HG02798 (cell line): ENCODE measurements at regions not wholly inside any gene's neighbourhood (a gene's known extent, or its start where the extent isn't known, plus 50 kb on each side); places are given as distances from the start of the nearest gene placed in this dataset.

Experiments
- ATAC-seq: cut with Tn5 transposase; IDR thresholded peaks from one replicate; pipeline ENCODE4 v1.9.1; 2021; ENCODE audit warnings: mild to moderate bottlenecking; ENCODE audit not compliant: unreplicated experiment, poor library complexity

DNA sequence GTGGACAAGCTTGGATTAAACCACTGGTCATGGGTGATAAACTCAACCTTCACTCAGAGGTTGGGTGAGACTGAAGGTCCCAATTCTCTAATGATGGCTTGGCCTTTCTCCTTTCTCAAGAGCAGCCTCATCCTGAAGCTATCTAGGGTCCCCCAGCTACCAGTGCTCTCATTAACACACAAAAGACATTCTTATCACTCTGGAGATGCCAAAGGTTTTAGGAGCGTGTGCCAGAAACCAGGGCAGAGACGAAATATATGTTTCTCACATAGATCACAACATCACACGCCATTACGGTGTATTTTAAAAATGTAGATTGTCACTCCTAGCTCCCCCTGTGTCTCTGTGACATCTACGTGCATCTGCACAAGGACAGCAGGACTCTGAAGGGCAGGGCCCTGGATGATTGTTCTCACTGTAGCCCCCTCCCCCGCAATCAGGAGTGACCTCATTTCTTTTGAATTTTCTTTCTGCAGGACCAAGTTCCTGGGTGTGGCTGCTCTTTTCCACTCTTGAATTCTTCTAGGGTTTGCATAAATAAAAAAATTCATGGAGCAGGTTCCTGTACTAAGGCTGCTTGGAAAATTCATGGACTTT lies 311.3 kb downstream of the GADD45G start:
- no peak for ATAC-seq

DNA sequence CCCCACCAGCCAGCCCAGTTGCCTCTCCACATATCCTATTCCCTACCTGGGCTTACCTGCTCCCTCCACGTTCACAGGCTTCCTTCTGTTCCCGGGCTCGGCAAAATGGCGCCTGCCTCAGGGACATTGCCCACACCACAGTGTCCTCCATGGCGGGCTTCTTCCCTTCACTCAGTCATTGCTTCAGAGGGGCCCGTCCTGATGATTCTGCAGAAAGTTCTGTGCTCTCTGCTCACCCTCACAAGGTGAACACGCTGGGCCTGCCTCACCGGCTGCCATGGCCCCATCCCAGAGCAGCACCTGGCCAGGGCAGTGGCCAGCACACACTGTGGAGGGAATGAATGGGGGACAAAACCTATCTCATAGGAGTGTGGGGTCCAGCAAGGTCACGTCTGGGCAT lies 313.0 kb downstream of the GADD45G start:
- no peak for ATAC-seq

DNA sequence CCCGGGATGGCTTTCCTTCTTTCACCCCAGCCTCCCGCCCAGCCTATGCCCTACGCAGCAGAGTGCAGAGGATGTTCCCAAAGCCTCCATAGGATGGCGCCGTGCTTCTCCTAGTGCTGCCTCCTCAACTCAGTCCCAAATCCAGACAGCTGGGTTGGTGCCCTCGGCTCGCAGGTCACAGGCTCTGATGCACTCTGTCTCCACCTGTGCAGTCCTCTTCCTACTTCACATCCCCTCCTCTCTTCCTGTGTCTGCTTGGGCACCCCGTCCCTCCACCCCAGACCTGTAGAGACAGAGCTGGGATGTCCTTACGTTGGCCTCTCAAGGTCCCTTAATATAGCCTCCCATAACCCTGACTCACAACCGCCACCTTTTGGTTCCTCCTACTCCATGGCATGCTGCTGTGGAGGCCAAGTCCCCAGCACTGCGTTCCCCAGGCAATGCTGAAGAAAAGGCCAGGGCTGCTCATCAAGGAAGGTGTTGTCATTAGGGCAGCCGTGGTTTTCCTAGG lies 314.4 kb downstream of the GADD45G start:
- ATAC-seq: no peak

DNA sequence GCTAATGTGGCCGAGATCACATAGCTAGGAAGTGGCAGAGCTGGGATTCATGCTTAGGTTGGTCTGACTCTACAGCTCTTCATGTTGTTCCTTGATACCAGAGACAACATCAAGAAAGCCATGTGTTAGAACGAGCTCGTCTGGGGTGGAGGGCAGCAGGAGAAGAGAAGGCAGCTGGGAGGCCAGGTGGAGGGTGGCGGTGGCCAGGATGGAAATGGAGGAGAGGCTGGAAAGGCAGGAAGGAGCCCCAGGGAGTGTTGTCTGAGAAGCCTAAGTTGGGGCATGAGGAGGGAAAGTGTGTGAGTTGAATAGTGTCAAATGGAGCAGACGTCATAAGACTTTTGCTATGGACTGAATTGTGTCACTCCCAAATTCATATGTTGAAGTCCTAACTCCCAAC lies 315.3 kb downstream of the GADD45G start:
- ATAC-seq: no peak

DNA sequence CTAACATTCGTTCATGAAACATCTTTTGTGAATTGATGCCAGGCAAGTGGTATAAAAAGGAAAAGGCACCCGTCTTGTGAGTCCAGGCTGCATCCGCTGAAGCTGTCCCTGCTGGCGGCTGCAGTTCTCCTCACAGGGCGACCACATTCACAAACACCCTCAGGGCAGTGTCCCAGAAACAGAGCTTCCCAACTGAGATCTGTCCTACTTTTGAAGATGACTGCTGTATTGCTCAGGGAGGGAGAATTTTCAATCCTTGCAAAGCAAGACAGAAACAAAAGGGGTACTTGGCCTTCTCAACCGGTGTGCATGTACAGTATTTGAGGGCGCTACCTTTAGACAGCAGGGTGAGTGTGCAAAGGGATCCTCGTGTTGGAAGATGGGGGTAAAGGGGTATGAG lies 316.1 kb downstream of the GADD45G start:
- no peak for ATAC-seq

DNA sequence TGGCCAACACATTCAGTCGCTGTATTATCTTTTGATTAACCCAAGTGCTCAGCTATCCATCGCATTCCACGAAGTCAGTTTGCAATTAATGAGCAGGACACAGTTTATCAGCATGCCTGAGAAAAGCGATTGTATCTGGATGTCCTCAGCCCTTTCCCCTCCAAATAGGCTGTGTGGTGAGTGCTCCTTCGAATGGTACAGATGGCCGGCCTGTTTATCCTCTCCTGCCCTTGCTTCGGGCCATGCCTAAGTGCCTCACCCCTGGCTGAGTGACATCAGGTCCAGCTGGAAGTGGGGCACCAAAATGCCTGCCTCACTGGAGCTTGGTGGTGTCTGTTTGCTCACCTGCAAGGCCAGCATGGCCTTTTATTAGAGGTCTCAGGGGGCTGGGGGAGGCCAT lies 317.3 kb downstream of the GADD45G start:
- ATAC-seq: no peak

DNA sequence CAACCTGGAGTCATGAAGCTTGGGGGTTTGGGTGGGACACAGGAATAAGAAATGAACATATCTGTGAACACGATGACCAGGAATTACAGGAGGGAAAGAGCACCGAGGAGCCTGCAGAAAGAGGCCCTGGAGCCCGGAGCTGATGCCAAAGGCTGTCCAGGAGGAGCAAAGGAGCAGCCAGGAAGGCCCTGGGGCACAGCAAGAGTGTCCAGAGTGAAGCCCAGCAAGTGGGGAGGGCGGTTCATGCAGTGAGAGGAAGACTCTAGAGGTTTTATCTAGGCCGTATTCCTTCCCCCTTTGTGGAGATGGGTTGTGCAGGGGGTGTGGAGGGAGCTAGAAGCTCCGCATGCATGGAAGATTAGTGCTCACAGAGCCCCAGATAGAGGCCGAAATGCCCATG lies 318.4 kb downstream of the GADD45G start:
- no peak for ATAC-seq

DNA sequence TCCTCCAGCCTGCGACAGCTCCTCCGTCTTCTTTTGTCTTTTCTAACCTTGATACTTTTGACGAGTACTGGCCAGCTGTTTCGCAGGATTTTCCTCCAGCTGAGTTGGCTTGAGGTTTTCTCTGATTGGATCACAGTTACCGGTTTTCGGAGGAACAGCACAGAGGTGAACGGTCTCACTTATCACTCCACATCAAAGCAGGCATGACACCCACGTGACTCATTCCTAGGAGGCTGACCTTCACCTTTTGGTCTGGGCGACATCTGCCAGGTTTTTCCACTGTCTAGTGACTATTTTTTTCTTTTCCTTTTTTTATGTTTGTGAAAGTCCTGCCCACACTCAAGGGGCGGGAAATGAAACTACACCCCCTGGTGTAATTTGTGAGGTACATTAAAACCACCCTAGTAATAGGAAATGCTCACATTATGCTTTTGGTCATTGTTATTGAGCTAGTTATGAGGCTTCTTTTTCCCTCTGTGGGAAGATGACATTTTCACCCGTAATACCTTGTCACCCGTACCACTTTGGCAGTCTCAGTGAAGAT lies 319.2 kb downstream of the GADD45G start:
- no peak for ATAC-seq

DNA sequence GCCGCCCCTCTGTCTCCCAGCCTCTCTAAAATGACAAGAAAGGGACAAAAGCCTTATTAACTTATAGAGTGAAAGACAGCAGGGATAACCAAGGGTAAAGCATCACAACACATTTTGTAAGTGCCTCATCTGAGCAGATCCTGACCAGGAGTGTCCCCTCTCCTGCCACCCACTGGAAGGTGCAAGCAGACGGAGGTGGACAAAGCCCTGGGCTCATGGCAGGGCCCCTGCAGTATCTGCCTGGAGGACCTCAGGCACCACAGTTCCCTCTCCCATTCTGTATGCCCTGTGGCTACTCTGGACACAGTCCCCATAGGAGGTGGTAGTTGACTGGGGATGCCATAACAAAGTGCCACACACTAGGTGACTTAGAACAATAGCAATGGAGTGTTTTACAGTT lies 319.8 kb downstream of the GADD45G start:
- no peak for ATAC-seq

DNA sequence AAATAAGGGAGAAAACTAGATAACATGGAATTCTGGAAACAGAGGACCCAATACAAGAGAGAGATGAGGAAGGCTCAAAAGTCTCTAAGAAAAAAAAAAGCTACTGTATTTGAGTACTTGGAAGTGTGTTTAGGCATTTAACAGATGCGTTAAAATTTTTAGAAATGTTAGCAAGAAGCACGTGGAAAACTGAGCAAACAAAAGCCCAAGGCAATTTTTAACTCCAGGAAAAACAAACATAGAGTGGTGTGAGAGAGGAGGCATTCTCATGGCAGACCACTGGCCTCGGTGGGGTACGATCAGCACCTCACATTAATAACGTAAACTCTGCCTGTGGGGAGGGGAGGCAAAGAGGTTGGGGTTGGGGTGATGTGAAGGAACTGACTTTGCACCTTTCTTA lies 321.4 kb downstream of the GADD45G start:
- no peak for ATAC-seq

DNA sequence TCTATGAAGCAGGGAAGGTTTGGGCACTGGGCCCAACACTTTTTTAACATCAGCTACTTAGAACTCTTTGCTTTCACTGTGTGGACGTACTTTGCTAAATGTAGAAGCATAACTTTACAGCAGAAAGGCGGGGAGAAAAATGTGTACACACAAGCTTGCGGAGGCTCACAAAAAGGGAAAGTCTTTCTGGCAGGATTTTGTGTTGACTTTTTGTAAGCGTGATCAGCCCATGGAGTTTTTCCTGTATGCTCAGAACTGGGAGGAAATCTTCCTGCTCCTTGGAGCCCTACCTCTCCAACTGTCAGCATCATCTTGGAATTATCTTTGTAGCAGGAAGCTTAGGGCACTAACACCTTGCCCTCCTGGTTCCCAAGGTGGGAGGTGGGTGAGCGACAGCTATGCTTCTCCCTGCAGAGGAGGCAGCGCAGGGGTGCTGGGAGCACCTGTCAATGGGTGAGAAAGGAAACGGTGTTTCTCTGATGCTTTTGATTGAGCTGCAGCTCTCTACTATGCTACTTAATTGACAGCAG lies 321.9 kb downstream of the GADD45G start:
- ATAC-seq: no peak

DNA sequence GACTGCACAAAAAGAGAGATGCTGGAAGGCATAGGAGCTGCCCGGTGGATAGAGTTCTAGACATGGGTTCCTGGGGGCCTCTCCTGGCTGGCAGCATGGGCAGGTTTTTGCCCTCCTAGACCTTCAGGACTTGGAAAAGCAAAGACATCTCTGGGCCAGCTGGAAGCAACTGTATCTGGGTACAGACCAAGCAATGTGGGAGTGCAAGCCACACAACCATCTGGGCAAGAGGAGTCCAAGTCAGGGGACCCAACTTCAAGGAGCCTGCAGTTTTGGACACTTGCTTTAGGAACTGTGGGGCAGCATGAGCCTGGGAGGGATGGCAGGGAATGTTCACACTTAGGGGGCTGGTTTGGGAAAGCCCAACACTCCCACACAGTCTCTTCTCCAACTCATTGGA lies 323.3 kb downstream of the GADD45G start:
- ATAC-seq: no peak

DNA sequence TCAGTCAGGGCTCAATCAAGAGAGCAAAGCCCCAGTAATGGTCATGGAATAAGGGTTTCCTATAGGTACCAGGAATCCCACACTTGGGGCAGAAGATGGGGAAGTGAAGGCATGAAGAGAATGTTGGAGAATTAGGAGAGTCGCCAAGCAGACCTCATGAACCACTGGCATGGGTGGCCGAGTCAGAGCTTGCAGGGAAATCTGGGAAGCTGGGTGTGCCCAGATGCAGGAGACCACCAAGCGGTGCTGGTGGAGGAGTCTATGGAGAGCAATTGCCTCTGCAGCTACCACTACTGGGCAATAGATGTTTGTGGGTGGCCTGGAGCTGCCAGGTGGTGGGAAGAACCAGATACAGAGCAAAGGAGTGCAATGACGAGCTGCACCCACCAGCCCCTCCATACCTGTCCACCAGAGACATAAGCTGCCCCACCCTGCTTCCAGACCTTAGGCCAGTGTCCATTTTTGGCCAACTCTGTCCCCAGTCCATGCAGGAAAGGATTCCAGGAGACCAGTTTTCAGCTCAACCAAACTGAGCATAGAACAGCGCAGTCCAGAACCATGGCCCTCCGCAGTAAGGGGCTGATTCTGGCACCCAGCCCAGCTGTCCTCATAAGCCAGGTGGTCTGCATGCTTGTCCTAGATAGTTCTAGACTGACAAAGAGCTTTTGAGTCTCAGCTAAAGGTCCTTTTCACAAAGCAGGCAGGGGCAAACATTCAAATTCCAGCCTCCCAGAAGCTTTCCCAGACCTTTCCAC lies 323.9 kb downstream of the GADD45G start:
- ATAC-seq: no peak

DNA sequence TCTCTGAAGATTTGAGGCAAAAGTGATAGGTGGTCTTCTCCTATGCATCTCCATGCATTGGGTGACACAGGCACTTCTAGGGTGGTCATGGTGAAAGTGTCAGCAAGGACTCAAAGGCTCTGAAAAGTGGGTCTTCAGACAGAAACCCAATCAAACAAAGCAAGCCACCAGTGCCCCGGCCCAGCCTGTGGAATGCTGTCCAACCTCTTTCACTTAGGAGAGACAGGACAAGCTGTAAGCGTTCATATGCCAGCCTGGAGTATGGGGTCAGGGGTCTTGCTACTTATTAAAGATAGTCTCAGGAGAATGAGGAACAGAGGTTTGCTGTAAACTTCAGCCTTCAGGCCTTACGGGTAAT lies 324.5 kb downstream of the GADD45G start:
- no peak for ATAC-seq

DNA sequence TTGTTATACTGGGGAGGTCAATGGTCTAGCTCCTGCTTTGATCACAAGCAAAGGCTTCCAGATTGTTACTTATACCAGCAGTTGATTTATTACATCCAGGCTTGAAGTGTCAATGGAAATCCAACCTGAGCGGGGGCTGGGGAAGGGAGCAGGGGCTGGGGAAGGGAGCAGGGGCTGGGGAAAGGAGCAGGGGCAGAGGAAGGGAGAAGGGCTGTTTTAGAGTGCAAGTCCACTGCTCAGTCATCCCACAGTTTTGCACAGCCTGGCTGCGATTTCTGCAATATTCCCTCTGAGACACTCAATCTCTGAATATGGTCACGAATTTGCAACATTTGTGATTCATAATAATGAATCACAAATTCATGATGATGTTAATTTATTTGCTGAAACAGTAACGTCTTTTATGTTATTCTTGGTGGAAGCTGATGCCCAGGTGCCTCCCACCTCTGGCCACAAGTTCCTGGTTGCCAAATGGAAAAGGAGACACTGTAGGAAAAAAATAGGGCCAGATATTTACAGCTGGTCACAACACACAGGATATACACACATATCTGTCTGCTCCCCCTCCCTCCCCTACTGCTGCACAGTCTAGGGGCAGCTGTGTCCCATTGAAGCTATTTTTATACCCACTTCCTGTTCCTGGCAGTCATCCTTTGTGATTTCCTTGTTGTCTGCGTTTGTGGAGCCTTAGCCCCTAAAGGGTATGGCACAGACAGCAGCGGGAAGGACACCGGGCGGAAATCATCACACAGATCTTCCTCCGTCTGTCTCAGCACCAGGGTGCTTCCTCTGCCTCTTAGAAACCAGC lies 325.1 kb downstream of the GADD45G start:
- no peak for ATAC-seq

DNA sequence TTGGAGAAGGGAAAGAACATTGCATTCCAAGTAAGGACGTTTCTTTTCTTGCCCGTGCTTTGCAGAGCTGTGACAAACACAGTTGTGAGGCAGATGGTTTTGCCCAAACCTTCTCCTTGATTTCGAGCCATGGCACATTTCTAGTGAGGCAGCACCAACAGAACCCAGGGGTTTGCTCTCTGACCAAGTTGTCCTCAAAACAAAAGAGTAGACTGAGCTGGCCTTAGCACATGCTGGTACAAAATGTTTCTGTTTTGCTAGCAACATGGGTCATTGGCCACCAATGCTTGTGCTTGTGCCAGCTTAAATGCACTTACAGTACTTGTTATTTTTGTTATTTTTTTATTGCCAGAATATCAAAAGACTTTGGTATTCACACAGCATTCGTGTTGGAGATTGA lies 328.8 kb downstream of the GADD45G start:
- ATAC-seq: no peak

DNA sequence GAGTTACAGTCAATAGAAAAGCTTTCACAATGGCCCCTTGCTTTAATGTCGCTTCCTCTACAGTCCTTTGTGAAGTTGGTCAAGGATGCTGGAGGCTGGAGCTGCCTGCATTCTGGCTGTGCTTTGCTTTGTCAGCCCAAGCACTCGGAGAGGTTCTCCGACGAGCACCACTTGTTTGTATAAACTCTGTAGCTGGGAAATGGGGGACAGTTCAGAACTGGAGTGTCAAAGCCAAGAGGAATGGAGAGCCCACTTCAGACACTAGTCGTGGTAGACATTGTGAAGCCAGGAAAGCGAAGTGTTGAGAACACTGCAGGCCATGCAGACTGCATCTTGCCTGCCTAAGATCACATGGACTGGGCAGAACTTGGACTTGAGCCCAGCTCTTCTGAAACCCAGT lies 330.3 kb downstream of the GADD45G start:
- no peak for ATAC-seq

DNA sequence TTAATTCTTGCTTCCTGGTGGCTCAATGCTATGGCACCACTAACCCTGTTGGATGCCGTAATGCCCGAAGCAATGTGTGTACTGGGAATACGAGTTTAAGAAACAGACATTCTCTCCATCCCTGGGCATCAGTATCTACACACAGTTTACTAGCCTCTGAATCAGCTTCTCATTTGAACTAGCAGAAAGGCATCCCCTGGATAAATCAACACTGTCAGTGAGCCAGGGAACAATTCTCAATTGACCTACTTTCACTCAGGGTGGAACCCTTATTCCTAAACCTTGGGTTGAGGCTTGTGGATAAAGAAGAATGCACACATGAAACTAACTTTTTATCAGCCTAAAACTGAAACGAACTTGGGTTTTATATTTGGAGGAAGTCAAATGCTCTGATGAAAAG lies 331.0 kb downstream of the GADD45G start:
- no peak for ATAC-seq

DNA sequence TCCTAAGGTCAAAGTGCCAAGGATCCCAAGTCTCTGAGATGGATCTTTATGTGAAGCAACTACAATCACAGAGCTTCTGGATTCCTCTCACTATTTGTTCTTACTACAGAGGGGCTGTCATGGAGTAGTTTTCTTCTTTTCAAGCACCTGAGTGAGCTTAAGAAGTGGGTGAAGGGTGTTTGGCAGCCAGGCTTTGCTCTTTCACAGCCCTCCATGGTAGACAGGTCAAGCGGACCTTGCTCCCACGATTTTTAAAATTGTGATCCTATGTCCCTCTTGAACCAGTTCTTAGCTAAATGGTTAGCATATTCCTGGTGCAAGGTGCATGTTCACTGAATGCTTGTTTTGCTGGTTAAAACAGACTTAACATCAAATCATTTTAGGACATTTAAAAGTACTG lies 332.2 kb downstream of the GADD45G start:
- no peak for ATAC-seq

DNA sequence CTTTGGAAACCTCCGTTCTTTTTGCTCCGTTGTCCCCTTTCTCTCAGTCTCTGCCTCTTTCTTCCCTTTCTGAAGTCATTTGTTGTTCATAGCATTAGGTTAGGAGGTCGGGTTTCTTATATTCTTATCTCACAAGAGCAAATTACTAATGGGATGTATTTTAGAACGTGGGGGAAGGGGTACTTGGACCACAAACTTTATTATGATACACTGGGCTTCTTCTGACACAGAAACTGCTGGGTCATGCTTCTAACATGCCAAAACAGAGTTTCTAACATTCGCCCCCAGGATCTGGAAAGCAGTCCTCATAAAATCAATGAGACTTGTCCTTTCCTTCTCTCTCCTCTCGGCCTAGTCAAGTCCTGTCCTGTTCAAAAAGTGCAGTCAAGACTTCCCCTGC lies 334.4 kb downstream of the GADD45G start:
- ATAC-seq: no peak
